Panc1 (cell line): ENCODE measurements at regions not wholly inside any gene's neighbourhood (a gene's known extent, or its start where the extent isn't known, plus 50 kb on each side); places are given as distances from the start of the nearest gene placed in this dataset.

Experiments
- CTCF ChIP-seq: fragments of 450-650 bp; IDR thresholded peaks from 2 replicates; pipeline ENCODE4 v1.5.1; 2017; ENCODE audit warnings: mild to moderate bottlenecking
- REST ChIP-seq, 2 experiments: IDR thresholded peaks; 2 replicates each; pipeline ENCODE4 v1.6.1; 2011 to 2012; ENCODE audit warnings: low read depth in 2 of 2, control low read depth in 1 of 2, low read length in 1 of 2, mild to moderate bottlenecking in 1 of 2, moderate library complexity in 1 of 2; ENCODE audit not compliant: insufficient read depth in 1 of 2

- no peak for TF ChIP-seq CTCF
- no peak for TF ChIP-seq REST (IDR thresholded peaks at IDR 0.05; ENCODE audit: insufficient read depth in 1 of 2, low read depth in 2 of 2, low read length in 1 of 2)
These were observed 56.0 kb upstream of the MITF start for GRCh38 chr3:69683082-69683806.
